ENCODE measurements at regions not wholly inside any gene's neighbourhood (a gene's known extent, or its start where the extent isn't known, plus 50 kb on each side); places are given as distances from the start of the nearest gene placed in this dataset.

DNA sequence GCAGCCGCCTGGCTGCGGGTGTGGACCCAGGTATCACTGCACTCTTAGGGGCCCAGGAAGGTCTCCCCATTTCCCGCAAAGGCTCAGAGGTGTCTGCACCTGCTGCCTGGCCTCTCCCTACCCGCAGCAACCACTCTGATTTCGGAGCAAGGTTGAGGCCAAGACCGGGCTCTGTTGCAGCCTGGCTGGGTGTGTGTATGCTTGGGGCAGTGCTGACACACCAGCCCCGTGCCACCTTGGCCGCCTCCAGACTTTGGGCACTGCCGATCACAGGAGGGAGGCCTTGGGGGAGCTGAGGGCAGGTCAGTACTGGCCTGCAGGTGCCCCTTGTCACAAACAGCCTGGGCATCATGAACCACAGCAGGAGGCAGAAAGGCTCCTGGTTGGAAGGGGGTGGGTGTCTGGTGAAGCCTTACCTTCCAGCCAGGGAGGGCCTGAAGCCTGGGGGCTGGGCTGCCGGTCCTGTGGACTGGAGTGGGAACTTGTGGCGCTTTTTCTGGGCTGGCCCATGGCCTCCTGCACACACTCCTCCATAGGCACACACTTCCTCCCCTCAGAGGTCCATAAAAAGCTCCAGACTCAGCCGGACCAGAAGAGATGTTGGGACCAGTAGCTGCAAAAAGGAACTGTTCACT, 519.5 kb downstream of the RWDD3 start:
- 9% methylated on average over 4 of the region's 12 CpGs for WGBS (ENCODE audit: low lambda C conversion rate)
- Histone ChIP-seq H3K27ac (ENCODE audit: extremely low read length, insufficient read depth, low read length) (no peak overlapping the region), H4K20me1 (ENCODE audit: insufficient read depth, low read length) (no peaks in the 10 kb centered on the region), H2AFZ (ENCODE audit: low read length) (no peak overlapping the region), H3K4me2 (ENCODE audit: low read depth, low read length) (no peak overlapping the region), H3K4me1 (ENCODE audit: insufficient read depth, low read length) (no peaks in the 10 kb centered on the region), H3K36me3 (replicated peaks in 1 of 2; ENCODE audit: control insufficient read depth in 1 of 2, insufficient read depth in 2 of 2, low read length in 2 of 2) (no peaks in the 10 kb centered on the region), H3K9me3 (ENCODE audit: low read length) (peaks cover 31% of the 10 kb centered on the region), H3K79me2 (ENCODE audit: insufficient read depth, low read length) (no peaks in the 10 kb centered on the region), H3K9ac (ENCODE audit: insufficient read depth, low read depth, low read length) (no peak overlapping the region), H3K4me3 (replicated peaks in 1 of 3; ENCODE audit: insufficient read depth in 1 of 3, low read depth in 2 of 3, low read length in 3 of 3) (no peak overlapping the region), H3K27me3 (ENCODE audit: control insufficient read depth in 1 of 2, insufficient read depth in 2 of 2, low read length in 2 of 2) (no peaks in the 10 kb centered on the region)
- CTCF ChIA-PET (ENCODE audit: low intra/inter-chr PET ratio, low total read pairs) = no interaction called here
- FAIRE-seq = no peak
- no peak for TF ChIP-seq PPARG (CRISPR knock-in tag; conservative IDR thresholded peaks at IDR 0.05)
- POLR2A ChIA-PET = no interaction called here
- intact Hi-C loops (cut with micrococcal nuclease; ENCODE audit: unreplicated experiment) (no loop called here), in situ Hi-C loops (cut with HindIII; ENCODE audit: extremely low pct_ligation_motif_present, low pct_unique_long_range_greater_than_20kb) (loop anchor here (10.0 kb wide), 1 partner anchor 59 kb away; no protein-coding TSS in a partner anchor)
- no peak for DNase-seq (ENCODE audit: low spot score)
- no TSS peak for BruUV-seq (replicated peaks)
- no peak for ATAC-seq

DNA sequence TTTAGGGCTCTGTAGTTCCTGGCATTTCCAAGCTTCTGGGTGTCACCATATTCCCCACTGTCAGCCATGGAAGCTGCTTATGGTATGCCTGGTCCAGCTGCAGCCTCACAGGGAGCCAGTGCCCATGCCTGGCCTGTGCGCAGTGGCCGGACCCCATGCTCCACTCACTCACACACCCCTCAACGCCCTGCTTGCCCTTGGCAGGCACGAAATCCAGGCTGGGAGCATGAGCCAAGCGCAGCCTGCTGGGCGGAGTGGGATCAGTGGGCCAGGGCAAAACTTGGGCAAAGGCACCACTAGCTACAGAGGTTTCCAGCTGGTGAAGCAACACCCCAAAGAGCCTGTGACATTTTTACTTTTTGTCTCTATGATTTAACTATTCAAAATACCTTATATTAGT, 520.4 kb downstream of the RWDD3 start:
- Histone ChIP-seq H3K4me1 (ENCODE audit: insufficient read depth, low read length) (no peaks in the 10 kb centered on the region), H3K27ac (ENCODE audit: extremely low read length, insufficient read depth, low read length) (no peak overlapping the region), H3K27me3 (ENCODE audit: control insufficient read depth in 1 of 2, insufficient read depth in 2 of 2, low read length in 2 of 2) (no peaks in the 10 kb centered on the region), H3K36me3 (replicated peaks in 1 of 2; ENCODE audit: control insufficient read depth in 1 of 2, insufficient read depth in 2 of 2, low read length in 2 of 2) (no peaks in the 10 kb centered on the region), H3K4me3 (replicated peaks in 1 of 3; ENCODE audit: insufficient read depth in 1 of 3, low read depth in 2 of 3, low read length in 3 of 3) (no peak overlapping the region), H3K9me3 (ENCODE audit: low read length) (peaks cover 34% of the 10 kb centered on the region), H3K79me2 (ENCODE audit: insufficient read depth, low read length) (no peaks in the 10 kb centered on the region), H3K4me2 (ENCODE audit: low read depth, low read length) (no peak overlapping the region), H4K20me1 (ENCODE audit: insufficient read depth, low read length) (no peaks in the 10 kb centered on the region), H2AFZ (ENCODE audit: low read length) (no peak overlapping the region), H3K9ac (ENCODE audit: insufficient read depth, low read depth, low read length) (no peak overlapping the region)
- ChIA-PET POLR2A (no interaction called here), CTCF (ENCODE audit: low intra/inter-chr PET ratio, low total read pairs) (no interaction called here)
- 36% methylated on average over 3 of the region's 6 CpGs for WGBS (ENCODE audit: low lambda C conversion rate)
- no peak for DNase-seq (ENCODE audit: low spot score)
- ATAC-seq = no peak
- intact Hi-C loops (cut with micrococcal nuclease; ENCODE audit: unreplicated experiment) = no loop called here
- in situ Hi-C loops (cut with HindIII; ENCODE audit: extremely low pct_ligation_motif_present, low pct_unique_long_range_greater_than_20kb) = loop anchor here (10.0 kb wide), 1 partner anchor 60 kb away; no protein-coding TSS in a partner anchor
- TF ChIP-seq, protein P1, sequence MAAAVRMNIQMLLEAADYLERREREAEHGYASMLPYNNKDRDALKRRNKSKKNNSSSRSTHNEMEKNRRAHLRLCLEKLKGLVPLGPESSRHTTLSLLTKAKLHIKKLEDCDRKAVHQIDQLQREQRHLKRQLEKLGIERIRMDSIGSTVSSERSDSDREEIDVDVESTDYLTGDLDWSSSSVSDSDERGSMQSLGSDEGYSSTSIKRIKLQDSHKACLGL (CRISPR knock-in tag; IDR thresholded peaks at IDR 0.05) = no peak
- TF ChIP-seq IRX3 (CRISPR knock-in tag; IDR thresholded peaks at IDR 0.05; ENCODE audit: borderline replicate concordance, low read depth) = no peak
- no peak for TF ChIP-seq REL (CRISPR knock-in tag; conservative IDR thresholded peaks at IDR 0.05)
- no peak for TF ChIP-seq ZNF713 (CRISPR knock-in tag; IDR thresholded peaks at IDR 0.05)
- TF ChIP-seq, protein P2, sequence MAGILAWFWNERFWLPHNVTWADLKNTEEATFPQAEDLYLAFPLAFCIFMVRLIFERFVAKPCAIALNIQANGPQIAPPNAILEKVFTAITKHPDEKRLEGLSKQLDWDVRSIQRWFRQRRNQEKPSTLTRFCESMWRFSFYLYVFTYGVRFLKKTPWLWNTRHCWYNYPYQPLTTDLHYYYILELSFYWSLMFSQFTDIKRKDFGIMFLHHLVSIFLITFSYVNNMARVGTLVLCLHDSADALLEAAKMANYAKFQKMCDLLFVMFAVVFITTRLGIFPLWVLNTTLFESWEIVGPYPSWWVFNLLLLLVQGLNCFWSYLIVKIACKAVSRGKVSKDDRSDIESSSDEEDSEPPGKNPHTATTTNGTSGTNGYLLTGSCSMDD (CRISPR knock-in tag; IDR thresholded peaks at IDR 0.05) = no peak
- no peak for TF ChIP-seq SRY (CRISPR knock-in tag; IDR thresholded peaks at IDR 0.05)
- no TSS peak for BruUV-seq (replicated peaks)
- no peak for FAIRE-seq
